ENCODE measurements at regions not wholly inside any gene's neighbourhood (a gene's known extent, or its start where the extent isn't known, plus 50 kb on each side); places are given as distances from the start of the nearest gene placed in this dataset.

GRCh38 chr5:143601357-143601756 lies 197.9 kb upstream of the NR3C1 start (continued):
- no peak for TF ChIP-seq PREB (CRISPR knock-in tag; IDR thresholded peaks at IDR 0.05; ENCODE audit: borderline replicate concordance)
- TF ChIP-seq ZMAT4 (CRISPR knock-in tag; IDR thresholded peaks at IDR 0.05): no peak
- no peak for TF ChIP-seq ESRRA (CRISPR knock-in tag; IDR thresholded peaks at IDR 0.05; ENCODE audit: borderline replicate concordance)
- no peak for TF ChIP-seq SP1 (CRISPR knock-in tag; conservative IDR thresholded peaks at IDR 0.05)

- Mint-ChIP-seq H3K4me3 (no peak overlapping the region), H3K4me1 (peaks cover 7% of the 10 kb centered on the region), H3K27me3 (ENCODE audit: low read depth) (no peaks in the 10 kb centered on the region; the same call in 1 of the 2 replicates), H3K27ac (no peak overlapping the region), H3K36me3 (no peaks in the 10 kb centered on the region), H3K9me3 (peaks cover 14% of the 10 kb centered on the region)
- TF ChIP-seq MYBL2 (CRISPR knock-in tag; IDR thresholded peaks at IDR 0.05) (no peak), ZBTB43 (CRISPR knock-in tag; IDR thresholded peaks at IDR 0.05) (no peak), MXD4 (CRISPR knock-in tag; IDR thresholded peaks at IDR 0.05; ENCODE audit: borderline replicate concordance) (no peak), JAZF1 (CRISPR knock-in tag; IDR thresholded peaks at IDR 0.05) (no peak), GABPB1 (CRISPR knock-in tag; IDR thresholded peaks at IDR 0.05) (peak; percentile 34; the same call in 1 of the 2 replicates)
- CTCF ChIA-PET: no interaction called here
- POLR2A ChIA-PET: no interaction called here
- DNase-seq (ENCODE audit: low spot score): no peak
- no peak for ATAC-seq
These were observed 197.1 kb upstream of the NR3C1 start for GRCh38 chr5:143600396-143601075.

GRCh38 chr5:143599474-143599873 lies 196.0 kb upstream of the NR3C1 start:
- H3K36me3 Mint-ChIP-seq: no peaks in the 10 kb centered on the region
- ChIA-PET POLR2A (no interaction called here), CTCF (no interaction called here)
- H3K4me1 Mint-ChIP-seq: peaks cover 18% of the 10 kb centered on the region
- H3K4me3 Mint-ChIP-seq: no peak overlapping the region
- H3K9me3 Mint-ChIP-seq: peaks cover 14% of the 10 kb centered on the region
- no peaks in the 10 kb centered on the region for H3K27me3 Mint-ChIP-seq (ENCODE audit: low read depth)
- no peak overlapping the region for H3K27ac Mint-ChIP-seq
- DNase-seq (ENCODE audit: low spot score) (no peak), ATAC-seq (no peak)
- no peak for TF ChIP-seq ATF2 (CRISPR knock-in tag; IDR thresholded peaks at IDR 0.05; ENCODE audit: borderline replicate concordance, low read depth)
- TF ChIP-seq FOXP1 (CRISPR knock-in tag; IDR thresholded peaks at IDR 0.05; ENCODE audit: borderline replicate concordance): no peak
- TF ChIP-seq IRF1 (CRISPR knock-in tag; IDR thresholded peaks at IDR 0.05): no peak
- TF ChIP-seq SMAD3 (CRISPR knock-in tag; IDR thresholded peaks at IDR 0.05; ENCODE audit: borderline replicate concordance): no peak
- TF ChIP-seq ZNF416 (CRISPR knock-in tag; IDR thresholded peaks at IDR 0.05): no peak
- TF ChIP-seq ATF6 (CRISPR knock-in tag; IDR thresholded peaks at IDR 0.05): no peak
- no peak for TF ChIP-seq ZSCAN18 (CRISPR knock-in tag; IDR thresholded peaks at IDR 0.05)
- TF ChIP-seq PREB (CRISPR knock-in tag; IDR thresholded peaks at IDR 0.05; ENCODE audit: borderline replicate concordance): no peak
- TF ChIP-seq AFF4 (CRISPR knock-in tag; IDR thresholded peaks at IDR 0.05; ENCODE audit: borderline replicate concordance): no peak
